ENCODE measurements at regions not wholly inside any gene's neighbourhood (a gene's known extent, or its start where the extent isn't known, plus 50 kb on each side); places are given as distances from the start of the nearest gene placed in this dataset.

GRCh38 chr18:61719671-61720070 is 173.1 kb downstream of the RNF152 start:
- Histone ChIP-seq H3K4me3 (replicated peaks; ENCODE audit: low read depth, low read length) (no peak overlapping the region), H3K36me3 (ENCODE audit: control insufficient read depth, insufficient read depth, low read length) (no peaks in the 10 kb centered on the region), H3K27me3 (replicated peaks; ENCODE audit: control insufficient read depth, insufficient read depth, low read length) (no peaks in the 10 kb centered on the region)
- TF ChIP-seq CTCF (IDR thresholded peaks at IDR 0.05; ENCODE audit: insufficient read depth, low read length, poor library complexity, severe bottlenecking), result no peak
- no peak for DNase-seq (ENCODE audit: extremely low read depth, insufficient read length)

- H3K27me3 ChIP-seq (replicated peaks; ENCODE audit: control insufficient read depth, insufficient read depth, low read length), result no peaks in the 10 kb centered on the region
- no peaks in the 10 kb centered on the region for H3K36me3 ChIP-seq (ENCODE audit: control insufficient read depth, insufficient read depth, low read length)
- TF ChIP-seq CTCF (IDR thresholded peaks at IDR 0.05; ENCODE audit: insufficient read depth, low read length, poor library complexity, severe bottlenecking), result no peak
- H3K4me3 ChIP-seq (replicated peaks; ENCODE audit: low read depth, low read length), result no peak overlapping the region
- DNase-seq (ENCODE audit: extremely low read depth, insufficient read length), result no peak
Observed at GRCh38 chr18:61718944-61719343, 173.9 kb downstream of the RNF152 start.

GRCh38 chr18:61714421-61714820 is 178.4 kb downstream of the RNF152 start:
- DNase-seq (ENCODE audit: extremely low read depth, insufficient read length), result no peak
- no peak for TF ChIP-seq CTCF (IDR thresholded peaks at IDR 0.05; ENCODE audit: insufficient read depth, low read length, poor library complexity, severe bottlenecking)
- Histone ChIP-seq H3K27me3 (replicated peaks; ENCODE audit: control insufficient read depth, insufficient read depth, low read length) (no peaks in the 10 kb centered on the region), H3K36me3 (ENCODE audit: control insufficient read depth, insufficient read depth, low read length) (no peaks in the 10 kb centered on the region), H3K4me3 (replicated peaks; ENCODE audit: low read depth, low read length) (no peak overlapping the region)

GRCh38 chr18:61713502-61713901 is 179.3 kb downstream of the RNF152 start:
- DNase-seq (ENCODE audit: extremely low read depth, insufficient read length), result no peak
- TF ChIP-seq CTCF (IDR thresholded peaks at IDR 0.05; ENCODE audit: insufficient read depth, low read length, poor library complexity, severe bottlenecking), result no peak
- Histone ChIP-seq H3K36me3 (ENCODE audit: control insufficient read depth, insufficient read depth, low read length) (no peaks in the 10 kb centered on the region), H3K4me3 (replicated peaks; ENCODE audit: low read depth, low read length) (no peak overlapping the region), H3K27me3 (replicated peaks; ENCODE audit: control insufficient read depth, insufficient read depth, low read length) (no peaks in the 10 kb centered on the region)

- TF ChIP-seq CTCF (IDR thresholded peaks at IDR 0.05; ENCODE audit: insufficient read depth, low read length, poor library complexity, severe bottlenecking), result no peak
- no peaks in the 10 kb centered on the region; the same call in 1 of the 2 replicates for H3K27me3 ChIP-seq (replicated peaks; ENCODE audit: control insufficient read depth, insufficient read depth, low read length)
- DNase-seq (ENCODE audit: extremely low read depth, insufficient read length), result no peak
- no peaks in the 10 kb centered on the region for H3K36me3 ChIP-seq (ENCODE audit: control insufficient read depth, insufficient read depth, low read length)
- H3K4me3 ChIP-seq (replicated peaks; ENCODE audit: low read depth, low read length), result no peak overlapping the region
Observed at GRCh38 chr18:61710082-61710620, 182.7 kb downstream of the RNF152 start.
